ENCODE measurements at regions not wholly inside any gene's neighbourhood (a gene's known extent, or its start where the extent isn't known, plus 50 kb on each side); places are given as distances from the start of the nearest gene placed in this dataset.

DNA sequence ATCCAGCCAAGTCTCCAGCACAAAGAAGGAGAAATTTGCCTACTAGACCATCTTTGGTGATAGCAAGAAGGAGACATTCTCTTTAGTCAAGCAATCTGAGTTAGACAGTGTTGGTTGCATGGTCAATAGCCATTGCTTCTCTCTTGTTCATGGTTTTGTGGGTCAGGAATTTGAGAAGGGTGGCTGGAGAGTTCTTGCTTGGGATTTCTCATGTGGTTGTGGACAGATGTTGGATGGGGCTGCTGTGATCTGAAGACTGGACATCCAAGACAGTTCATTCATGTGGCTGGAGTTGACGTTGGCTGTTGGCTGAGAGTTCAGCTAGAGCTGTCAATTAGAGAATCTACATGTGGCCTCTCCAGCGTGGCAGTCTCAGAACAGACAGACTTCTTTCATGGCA is 322.3 kb upstream of the PRDM1 start:
- TF ChIP-seq OSR1 (CRISPR knock-in tag; IDR thresholded peaks at IDR 0.05) (no peak), SNAI2 (CRISPR knock-in tag; IDR thresholded peaks at IDR 0.05) (no peak), ZNF8 (CRISPR knock-in tag; IDR thresholded peaks at IDR 0.05) (no peak), CSDC2 (CRISPR knock-in tag; IDR thresholded peaks at IDR 0.05) (no peak), ZFP30 (CRISPR knock-in tag; IDR thresholded peaks at IDR 0.05) (no peak), TCF4 (CRISPR knock-in tag; IDR thresholded peaks at IDR 0.05; ENCODE audit: borderline replicate concordance) (no peak), TOX (CRISPR knock-in tag; IDR thresholded peaks at IDR 0.05; ENCODE audit: borderline replicate concordance) (no peak), ZFP3 (CRISPR knock-in tag; IDR thresholded peaks at IDR 0.05) (no peak), RARB (CRISPR knock-in tag; IDR thresholded peaks at IDR 0.05) (no peak), ARNTL (CRISPR knock-in tag; IDR thresholded peaks at IDR 0.05; ENCODE audit: borderline replicate concordance, low read depth) (no peak), ISL1 (CRISPR knock-in tag; IDR thresholded peaks at IDR 0.05) (no peak)
- TF ChIP-seq, protein P1, sequence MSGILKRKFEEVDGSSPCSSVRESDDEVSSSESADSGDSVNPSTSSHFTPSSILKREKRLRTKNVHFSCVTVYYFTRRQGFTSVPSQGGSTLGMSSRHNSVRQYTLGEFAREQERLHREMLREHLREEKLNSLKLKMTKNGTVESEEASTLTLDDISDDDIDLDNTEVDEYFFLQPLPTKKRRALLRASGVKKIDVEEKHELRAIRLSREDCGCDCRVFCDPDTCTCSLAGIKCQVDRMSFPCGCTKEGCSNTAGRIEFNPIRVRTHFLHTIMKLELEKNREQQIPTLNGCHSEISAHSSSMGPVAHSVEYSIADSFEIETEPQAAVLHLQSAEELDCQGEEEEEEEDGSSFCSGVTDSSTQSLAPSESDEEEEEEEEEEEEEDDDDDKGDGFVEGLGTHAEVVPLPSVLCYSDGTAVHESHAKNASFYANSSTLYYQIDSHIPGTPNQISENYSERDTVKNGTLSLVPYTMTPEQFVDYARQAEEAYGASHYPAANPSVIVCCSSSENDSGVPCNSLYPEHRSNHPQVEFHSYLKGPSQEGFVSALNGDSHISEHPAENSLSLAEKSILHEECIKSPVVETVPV (CRISPR knock-in tag; IDR thresholded peaks at IDR 0.05) = no peak
- TF ChIP-seq, protein P2, sequence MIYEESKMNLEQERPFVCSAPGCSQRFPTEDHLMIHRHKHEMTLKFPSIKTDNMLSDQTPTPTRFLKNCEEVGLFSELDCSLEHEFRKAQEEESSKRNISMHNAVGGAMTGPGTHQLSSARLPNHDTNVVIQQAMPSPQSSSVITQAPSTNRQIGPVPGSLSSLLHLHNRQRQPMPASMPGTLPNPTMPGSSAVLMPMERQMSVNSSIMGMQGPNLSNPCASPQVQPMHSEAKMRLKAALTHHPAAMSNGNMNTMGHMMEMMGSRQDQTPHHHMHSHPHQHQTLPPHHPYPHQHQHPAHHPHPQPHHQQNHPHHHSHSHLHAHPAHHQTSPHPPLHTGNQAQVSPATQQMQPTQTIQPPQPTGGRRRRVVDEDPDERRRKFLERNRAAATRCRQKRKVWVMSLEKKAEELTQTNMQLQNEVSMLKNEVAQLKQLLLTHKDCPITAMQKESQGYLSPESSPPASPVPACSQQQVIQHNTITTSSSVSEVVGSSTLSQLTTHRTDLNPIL (CRISPR knock-in tag; IDR thresholded peaks at IDR 0.05; ENCODE audit: low read depth) = no peak
- TF ChIP-seq, protein P3, sequence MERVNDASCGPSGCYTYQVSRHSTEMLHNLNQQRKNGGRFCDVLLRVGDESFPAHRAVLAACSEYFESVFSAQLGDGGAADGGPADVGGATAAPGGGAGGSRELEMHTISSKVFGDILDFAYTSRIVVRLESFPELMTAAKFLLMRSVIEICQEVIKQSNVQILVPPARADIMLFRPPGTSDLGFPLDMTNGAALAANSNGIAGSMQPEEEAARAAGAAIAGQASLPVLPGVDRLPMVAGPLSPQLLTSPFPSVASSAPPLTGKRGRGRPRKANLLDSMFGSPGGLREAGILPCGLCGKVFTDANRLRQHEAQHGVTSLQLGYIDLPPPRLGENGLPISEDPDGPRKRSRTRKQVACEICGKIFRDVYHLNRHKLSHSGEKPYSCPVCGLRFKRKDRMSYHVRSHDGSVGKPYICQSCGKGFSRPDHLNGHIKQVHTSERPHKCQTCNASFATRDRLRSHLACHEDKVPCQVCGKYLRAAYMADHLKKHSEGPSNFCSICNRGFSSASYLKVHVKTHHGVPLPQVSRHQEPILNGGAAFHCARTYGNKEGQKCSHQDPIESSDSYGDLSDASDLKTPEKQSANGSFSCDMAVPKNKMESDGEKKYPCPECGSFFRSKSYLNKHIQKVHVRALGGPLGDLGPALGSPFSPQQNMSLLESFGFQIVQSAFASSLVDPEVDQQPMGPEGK (CRISPR knock-in tag; IDR thresholded peaks at IDR 0.05; ENCODE audit: borderline replicate concordance) = no peak

All from SK-N-SH treated with all-trans-retinoic acid at 6 μM for 48 hours (cell line).